Activated naive CD8-positive, alpha-beta T cell treated with anti-CD3 and anti-CD28 coated beads, Interleukin-2, amount 50 U/mL, for 24 hours (primary cell): ENCODE measurements at regions not wholly inside any gene's neighbourhood (a gene's known extent, or its start where the extent isn't known, plus 50 kb on each side); places are given as distances from the start of the nearest gene placed in this dataset.

ENCODE experiments used
- ATAC-seq: fragments of 150-1000 bp; cut with Tn5 transposase; one replicate; pipeline ENCODE4 v1.10.0; 2021
- DNase-seq: peaks from one replicate; pipeline ENCODE4 v3.0.0; 2021
- H3K27ac Mint-ChIP-seq: one replicate; pipeline ENCODE4 v1.8.0; 2021; ENCODE audit warnings: mild to moderate bottlenecking, mixed read lengths
- H3K27me3 Mint-ChIP-seq: one replicate; pipeline ENCODE4 v1.8.0; 2021; ENCODE audit warnings: mixed read lengths
- H3K36me3 Mint-ChIP-seq: one replicate; pipeline ENCODE4 v1.8.0; 2021; ENCODE audit warnings: low read depth, mixed read lengths
- H3K4me1 Mint-ChIP-seq: one replicate; pipeline ENCODE4 v1.8.0; 2021; ENCODE audit warnings: mixed read lengths
- H3K4me3 Mint-ChIP-seq: one replicate; pipeline ENCODE4 v1.8.0; 2021; ENCODE audit warnings: mild to moderate bottlenecking, moderate library complexity, mixed read lengths
- H3K9me3 Mint-ChIP-seq: one replicate; pipeline ENCODE4 v1.8.0; 2021; ENCODE audit warnings: mixed read lengths

GRCh38 chr2:118348380-118349034 is 260.2 kb downstream of the INSIG2 start:
- H3K4me3 Mint-ChIP-seq, result no peak overlapping the region
- no peak for ATAC-seq
- no peak for DNase-seq
- no peaks in the 10 kb centered on the region for H3K9me3 Mint-ChIP-seq
- no peaks in the 10 kb centered on the region for H3K4me1 Mint-ChIP-seq
- H3K27ac Mint-ChIP-seq, result no peak overlapping the region
- H3K36me3 Mint-ChIP-seq, result no peaks in the 10 kb centered on the region
- peaks cover 10% of the 10 kb centered on the region for H3K27me3 Mint-ChIP-seq

- H3K4me1 Mint-ChIP-seq, result no peaks in the 10 kb centered on the region
- no peaks in the 10 kb centered on the region for H3K9me3 Mint-ChIP-seq
Observed at GRCh38 chr2:118345465-118345864, 257.2 kb downstream of the INSIG2 start.

GRCh38 chr2:118340103-118340502 is 251.8 kb downstream of the INSIG2 start:
- no peak for DNase-seq
- peaks cover 19% of the 10 kb centered on the region for H3K9me3 Mint-ChIP-seq
- no peak for ATAC-seq
- no peaks in the 10 kb centered on the region for H3K36me3 Mint-ChIP-seq
- peaks cover 12% of the 10 kb centered on the region for H3K27me3 Mint-ChIP-seq
- no peaks in the 10 kb centered on the region for H3K4me1 Mint-ChIP-seq
- no peak overlapping the region for H3K4me3 Mint-ChIP-seq
- no peak overlapping the region for H3K27ac Mint-ChIP-seq

More at GRCh38 chr2:118345465-118345864, 257.2 kb downstream of the INSIG2 start:
- H3K27ac Mint-ChIP-seq, result no peak overlapping the region
- H3K36me3 Mint-ChIP-seq, result no peaks in the 10 kb centered on the region
- ATAC-seq (no peak), DNase-seq (no peak)
- H3K4me3 Mint-ChIP-seq, result no peak overlapping the region
- peaks cover 10% of the 10 kb centered on the region for H3K27me3 Mint-ChIP-seq

- Mint-ChIP-seq H3K9me3 (peaks cover 19% of the 10 kb centered on the region), H3K36me3 (no peaks in the 10 kb centered on the region), H3K4me1 (no peaks in the 10 kb centered on the region), H3K4me3 (no peak overlapping the region), H3K27me3 (peaks cover 11% of the 10 kb centered on the region), H3K27ac (no peak overlapping the region)
- no peak for ATAC-seq
- DNase-seq, result no peak
Observed at GRCh38 chr2:118339386-118339785, 251.1 kb downstream of the INSIG2 start.

- Mint-ChIP-seq H3K4me3 (no peak overlapping the region), H3K36me3 (no peaks in the 10 kb centered on the region), H3K4me1 (no peaks in the 10 kb centered on the region), H3K27ac (no peak overlapping the region), H3K27me3 (peaks cover 14% of the 10 kb centered on the region), H3K9me3 (peaks cover 4% of the 10 kb centered on the region)
- ATAC-seq (no peak), DNase-seq (no peak)
Observed at GRCh38 chr2:118333664-118334063, 245.4 kb downstream of the INSIG2 start.

- DNase-seq (no peak), ATAC-seq (no peak)
- Mint-ChIP-seq H3K27ac (no peak overlapping the region), H3K4me1 (no peaks in the 10 kb centered on the region), H3K4me3 (no peak overlapping the region), H3K27me3 (peaks cover 23% of the 10 kb centered on the region), H3K9me3 (no peaks in the 10 kb centered on the region), H3K36me3 (no peaks in the 10 kb centered on the region)
Observed at GRCh38 chr2:118325321-118325955, 237.2 kb downstream of the INSIG2 start.

- DNase-seq (no peak), ATAC-seq (no peak)
- Mint-ChIP-seq H3K27ac (no peak overlapping the region), H3K36me3 (no peaks in the 10 kb centered on the region), H3K9me3 (no peaks in the 10 kb centered on the region), H3K4me1 (no peaks in the 10 kb centered on the region), H3K4me3 (no peak overlapping the region), H3K27me3 (peaks cover 29% of the 10 kb centered on the region)
Observed at GRCh38 chr2:118322406-118322805, 234.1 kb downstream of the INSIG2 start.

- peaks cover 27% of the 10 kb centered on the region for H3K27me3 Mint-ChIP-seq
- H3K36me3 Mint-ChIP-seq, result no peaks in the 10 kb centered on the region
- DNase-seq (no peak), ATAC-seq (no peak)
- no peaks in the 10 kb centered on the region for H3K4me1 Mint-ChIP-seq
- no peak overlapping the region for H3K4me3 Mint-ChIP-seq
- H3K27ac Mint-ChIP-seq, result no peak overlapping the region
- no peaks in the 10 kb centered on the region for H3K9me3 Mint-ChIP-seq
Observed at GRCh38 chr2:118321432-118322105, 233.3 kb downstream of the INSIG2 start.

- Mint-ChIP-seq H3K4me3 (no peak overlapping the region), H3K27ac (no peak overlapping the region), H3K36me3 (no peaks in the 10 kb centered on the region), H3K27me3 (peaks cover 27% of the 10 kb centered on the region), H3K4me1 (no peaks in the 10 kb centered on the region), H3K9me3 (no peaks in the 10 kb centered on the region)
- ATAC-seq (no peak), DNase-seq (no peak)
Observed at GRCh38 chr2:118320658-118321057, 232.4 kb downstream of the INSIG2 start.

GRCh38 chr2:118320196-118320595 is 231.9 kb downstream of the INSIG2 start:
- no peak for ATAC-seq
- H3K27me3 Mint-ChIP-seq, result peaks cover 30% of the 10 kb centered on the region
- no peak overlapping the region for H3K27ac Mint-ChIP-seq
- no peak for DNase-seq
- no peaks in the 10 kb centered on the region for H3K4me1 Mint-ChIP-seq
- H3K9me3 Mint-ChIP-seq, result no peaks in the 10 kb centered on the region
- H3K36me3 Mint-ChIP-seq, result no peaks in the 10 kb centered on the region
- no peak overlapping the region for H3K4me3 Mint-ChIP-seq

- H3K4me1 Mint-ChIP-seq, result no peaks in the 10 kb centered on the region
- H3K9me3 Mint-ChIP-seq, result no peaks in the 10 kb centered on the region
- no peak overlapping the region for H3K4me3 Mint-ChIP-seq
- H3K27me3 Mint-ChIP-seq, result peaks cover 33% of the 10 kb centered on the region
- no peaks in the 10 kb centered on the region for H3K36me3 Mint-ChIP-seq
- ATAC-seq (no peak), DNase-seq (no peak)
- no peak overlapping the region for H3K27ac Mint-ChIP-seq
Observed at GRCh38 chr2:118319271-118319684, 231.0 kb downstream of the INSIG2 start.

- H3K4me1 Mint-ChIP-seq, result peaks cover 2% of the 10 kb centered on the region
- peaks cover 28% of the 10 kb centered on the region for H3K27me3 Mint-ChIP-seq
Observed at GRCh38 chr2:118315606-118316005, 227.3 kb downstream of the INSIG2 start.

GRCh38 chr2:118312969-118313756 is 224.9 kb downstream of the INSIG2 start:
- H3K4me1 Mint-ChIP-seq, result peaks cover 14% of the 10 kb centered on the region
- H3K27me3 Mint-ChIP-seq, result peaks cover 23% of the 10 kb centered on the region
- no peak overlapping the region for H3K27ac Mint-ChIP-seq
- DNase-seq, result no peak
- H3K4me3 Mint-ChIP-seq, result no peak overlapping the region
- H3K9me3 Mint-ChIP-seq, result no peaks in the 10 kb centered on the region
- no peak for ATAC-seq
- no peaks in the 10 kb centered on the region for H3K36me3 Mint-ChIP-seq

More at GRCh38 chr2:118315606-118316005, 227.3 kb downstream of the INSIG2 start:
- Mint-ChIP-seq H3K4me3 (no peak overlapping the region), H3K27ac (no peak overlapping the region), H3K9me3 (no peaks in the 10 kb centered on the region), H3K36me3 (no peaks in the 10 kb centered on the region)
- DNase-seq, result no peak
- ATAC-seq, result no peak

- H3K27me3 Mint-ChIP-seq, result peaks cover 21% of the 10 kb centered on the region
- peaks cover 14% of the 10 kb centered on the region for H3K4me1 Mint-ChIP-seq
- H3K4me3 Mint-ChIP-seq, result peak overlapping the region; percentile 77
- no peaks in the 10 kb centered on the region for H3K9me3 Mint-ChIP-seq
- no peak for ATAC-seq
- H3K27ac Mint-ChIP-seq, result peak overlapping the region; percentile 87
- DNase-seq, result no peak
- H3K36me3 Mint-ChIP-seq, result no peaks in the 10 kb centered on the region
Observed at GRCh38 chr2:118310681-118311429, 222.6 kb downstream of the INSIG2 start.
